ENCODE measurements at regions not wholly inside any gene's neighbourhood (a gene's known extent, or its start where the extent isn't known, plus 50 kb on each side); places are given as distances from the start of the nearest gene placed in this dataset.

GRCh38 chr4:8708401-8709021, 115.9 kb downstream of the CPZ start:
- no peak overlapping the region for H3K27ac ChIP-seq (ENCODE audit: low read depth, low read length, poor library complexity, severe bottlenecking)
- H3K4me3 ChIP-seq (ENCODE audit: low read depth, low read length, poor library complexity, severe bottlenecking), result no peak overlapping the region
- H3K4me1 ChIP-seq (ENCODE audit: insufficient read depth, low read length, poor library complexity, severe bottlenecking), result no peaks in the 10 kb centered on the region
- TF ChIP-seq EZH2 (IDR thresholded peaks at IDR 0.05; ENCODE audit: borderline replicate concordance, low read depth, low read length, poor library complexity, severe bottlenecking), result no peak
- no peak for TF ChIP-seq CTCF (conservative IDR thresholded peaks at IDR 0.05; ENCODE audit: low read depth, low read length)
- intact Hi-C loops (cut with micrococcal nuclease; ENCODE audit: unreplicated experiment), result no loop called here
- peaks cover 6% of the 10 kb centered on the region for H3K9me3 ChIP-seq (ENCODE audit: low read depth, low read length, poor library complexity, severe bottlenecking)
- no peaks in the 10 kb centered on the region for H3K36me3 ChIP-seq (ENCODE audit: insufficient read depth, low read length, poor library complexity, severe bottlenecking)
- peaks cover 44% of the 10 kb centered on the region for H3K27me3 ChIP-seq (replicated peaks; ENCODE audit: insufficient read depth, low read depth, low read length, poor library complexity)
- POLR2A ChIA-PET (ENCODE audit: low non-redundant PET), result no interaction called here
- no TSS peak for BruUV-seq (replicated peaks)
- DNase-seq (ENCODE audit: low spot score), result no peak
- CTCF ChIA-PET, result no interaction called here

- Histone ChIP-seq H3K4me1 (ENCODE audit: insufficient read depth, low read length, poor library complexity, severe bottlenecking) (no peaks in the 10 kb centered on the region), H3K27me3 (replicated peaks; ENCODE audit: insufficient read depth, low read depth, low read length, poor library complexity) (peaks cover 56% of the 10 kb centered on the region), H3K4me3 (ENCODE audit: low read depth, low read length, poor library complexity, severe bottlenecking) (no peak overlapping the region), H3K9me3 (ENCODE audit: low read depth, low read length, poor library complexity, severe bottlenecking) (no peaks in the 10 kb centered on the region), H3K36me3 (ENCODE audit: insufficient read depth, low read length, poor library complexity, severe bottlenecking) (no peaks in the 10 kb centered on the region), H3K27ac (ENCODE audit: low read depth, low read length, poor library complexity, severe bottlenecking) (no peak overlapping the region)
- BruUV-seq (replicated peaks), result no TSS peak
- DNase-seq (ENCODE audit: low spot score), result no peak
- no peak for TF ChIP-seq EZH2 (IDR thresholded peaks at IDR 0.05; ENCODE audit: borderline replicate concordance, low read depth, low read length, poor library complexity, severe bottlenecking)
- TF ChIP-seq CTCF (conservative IDR thresholded peaks at IDR 0.05; ENCODE audit: low read depth, low read length), result no peak
- intact Hi-C loops (cut with micrococcal nuclease; ENCODE audit: unreplicated experiment), result no loop called here
- ChIA-PET POLR2A (ENCODE audit: low non-redundant PET) (no interaction called here), CTCF (interaction anchor here (0.6 kb wide), 1 partner anchor 34 kb away, joined by 5 read pairs; no protein-coding TSS in a partner anchor)
Observed at GRCh38 chr4:8707045-8707781, 114.6 kb downstream of the CPZ start.

- Histone ChIP-seq H3K27ac (ENCODE audit: low read depth, low read length, poor library complexity, severe bottlenecking) (no peak overlapping the region), H3K36me3 (ENCODE audit: insufficient read depth, low read length, poor library complexity, severe bottlenecking) (no peaks in the 10 kb centered on the region), H3K9me3 (ENCODE audit: low read depth, low read length, poor library complexity, severe bottlenecking) (no peaks in the 10 kb centered on the region), H3K4me1 (ENCODE audit: insufficient read depth, low read length, poor library complexity, severe bottlenecking) (no peaks in the 10 kb centered on the region), H3K4me3 (ENCODE audit: low read depth, low read length, poor library complexity, severe bottlenecking) (no peak overlapping the region), H3K27me3 (replicated peaks; ENCODE audit: insufficient read depth, low read depth, low read length, poor library complexity) (peaks cover 64% of the 10 kb centered on the region)
- POLR2A ChIA-PET (ENCODE audit: low non-redundant PET), result no interaction called here
- TF ChIP-seq CTCF (conservative IDR thresholded peaks at IDR 0.05; ENCODE audit: low read depth, low read length) (no peak), EZH2 (IDR thresholded peaks at IDR 0.05; ENCODE audit: borderline replicate concordance, low read depth, low read length, poor library complexity, severe bottlenecking) (no peak)
- no peak for DNase-seq (ENCODE audit: low spot score)
- intact Hi-C loops (cut with micrococcal nuclease; ENCODE audit: unreplicated experiment), result no loop called here
- no TSS peak for BruUV-seq (replicated peaks)
- CTCF ChIA-PET, result interaction anchor here (0.6 kb wide), 1 partner anchor 33 kb away, joined by 5 read pairs; no protein-coding TSS in a partner anchor
Observed at GRCh38 chr4:8706216-8707044, 113.9 kb downstream of the CPZ start.

Data from A673 (cell line).